ENCODE measurements at regions not wholly inside any gene's neighbourhood (a gene's known extent, or its start where the extent isn't known, plus 50 kb on each side); places are given as distances from the start of the nearest gene placed in this dataset.

DNA sequence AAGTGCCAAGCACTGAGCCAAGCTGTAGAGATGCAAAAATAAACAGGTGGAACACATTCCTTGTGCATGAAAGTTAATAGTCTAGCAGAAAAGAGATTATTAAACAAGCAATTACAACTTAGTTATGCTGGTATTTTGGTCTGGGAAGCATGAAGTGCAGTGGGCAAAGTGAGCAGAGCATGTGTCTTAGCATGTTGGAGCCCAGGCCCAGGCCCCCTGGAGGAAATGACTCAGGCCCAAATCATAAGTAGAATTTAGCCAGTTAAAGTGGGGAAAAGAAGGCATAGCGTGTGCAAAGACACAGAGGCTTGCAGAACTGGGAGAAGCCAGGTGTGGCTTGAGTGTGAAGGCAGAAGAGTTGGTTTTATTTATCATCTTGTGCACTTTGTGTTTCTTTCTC, 163.8 kb upstream of the ATP11B start:
- WGBS: 76% methylated on average over 1 of the region's 1 CpG
- H3K36me3 ChIP-seq (ENCODE audit: control insufficient read depth in 1 of 2, insufficient read depth in 2 of 2, low read depth in 1 of 2, low read length in 2 of 2): no peaks in the 10 kb centered on the region
- no peak overlapping the region for H2AFZ ChIP-seq (ENCODE audit: low read depth, low read length)
- H2BK5ac ChIP-seq (ENCODE audit: low read depth, low read length, poor library complexity, severe bottlenecking): no peak overlapping the region
- H3K4ac ChIP-seq (ENCODE audit: low read depth in 1 of 2, low read length in 2 of 2): no peak overlapping the region
- no peak overlapping the region for H3K23ac ChIP-seq (ENCODE audit: low read length in 2 of 2)
- no peak overlapping the region for H3K9ac ChIP-seq (ENCODE audit: low read length)
- H4K91ac ChIP-seq (ENCODE audit: low read length): no peak overlapping the region
- no peak overlapping the region for H2BK12ac ChIP-seq (ENCODE audit: low read length in 2 of 2)
- H2AK5ac ChIP-seq (ENCODE audit: low read length, severe bottlenecking): no peak overlapping the region
- H3K4me2 ChIP-seq (ENCODE audit: low read length, poor library complexity, severe bottlenecking): no peak overlapping the region
- H3K27ac ChIP-seq (ENCODE audit: low read length, poor library complexity, severe bottlenecking): no peak overlapping the region
- no peak for DNase-seq
- H3K79me1 ChIP-seq (replicated peaks; ENCODE audit: low read length, poor library complexity, severe bottlenecking): no peaks in the 10 kb centered on the region
- H3K27me3 ChIP-seq (ENCODE audit: control insufficient read depth in 1 of 2, insufficient read depth in 1 of 2, low read length in 2 of 2): peaks cover 0 to 8% of the 10 kb centered on the region in 2 experiments
- H3K18ac ChIP-seq (ENCODE audit: low read depth in 1 of 2, low read length in 2 of 2): no peak overlapping the region
- no peak overlapping the region for H3K4me3 ChIP-seq (ENCODE audit: insufficient read depth in 1 of 2, low read depth in 1 of 2, low read length in 2 of 2)
- no peak overlapping the region for H4K8ac ChIP-seq (ENCODE audit: low read length)
- H3K14ac ChIP-seq (ENCODE audit: low read length in 2 of 2): no peak overlapping the region
- no peak overlapping the region for H2BK15ac ChIP-seq (ENCODE audit: low read depth, poor library complexity, severe bottlenecking)
- no peaks in the 10 kb centered on the region for H3K4me1 ChIP-seq (ENCODE audit: control insufficient read depth, insufficient read depth, low read depth, low read length)
- no peak overlapping the region for H2BK120ac ChIP-seq (ENCODE audit: low read depth, low read length)
- H3K9me3 ChIP-seq (ENCODE audit: control insufficient read depth, low read length): no peaks in the 10 kb centered on the region

- Histone ChIP-seq H2BK15ac (ENCODE audit: low read depth, poor library complexity, severe bottlenecking) (no peak overlapping the region), H3K18ac (ENCODE audit: low read depth in 1 of 2, low read length in 2 of 2) (no peak overlapping the region), H2BK120ac (ENCODE audit: low read depth, low read length) (no peak overlapping the region), H3K27ac (ENCODE audit: low read length, poor library complexity, severe bottlenecking) (no peak overlapping the region), H3K4ac (ENCODE audit: low read depth in 1 of 2, low read length in 2 of 2) (no peak overlapping the region), H3K4me2 (ENCODE audit: low read length, poor library complexity, severe bottlenecking) (no peak overlapping the region), H3K4me3 (ENCODE audit: insufficient read depth in 1 of 2, low read depth in 1 of 2, low read length in 2 of 2) (no peak overlapping the region), H3K14ac (ENCODE audit: low read length in 2 of 2) (no peak overlapping the region), H3K36me3 (ENCODE audit: control insufficient read depth in 1 of 2, insufficient read depth in 2 of 2, low read depth in 1 of 2, low read length in 2 of 2) (no peaks in the 10 kb centered on the region), H2AFZ (ENCODE audit: low read depth, low read length) (no peak overlapping the region), H2AK5ac (ENCODE audit: low read length, severe bottlenecking) (no peak overlapping the region), H4K91ac (ENCODE audit: low read length) (no peak overlapping the region), H3K23ac (ENCODE audit: low read length in 2 of 2) (no peak overlapping the region), H4K8ac (ENCODE audit: low read length) (no peak overlapping the region), H3K79me1 (replicated peaks; ENCODE audit: low read length, poor library complexity, severe bottlenecking) (no peaks in the 10 kb centered on the region), H2BK12ac (ENCODE audit: low read length in 2 of 2) (no peak overlapping the region), H3K4me1 (ENCODE audit: control insufficient read depth, insufficient read depth, low read depth, low read length) (no peaks in the 10 kb centered on the region), H2BK5ac (ENCODE audit: low read depth, low read length, poor library complexity, severe bottlenecking) (no peak overlapping the region), H3K27me3 (ENCODE audit: control insufficient read depth in 1 of 2, insufficient read depth in 1 of 2, low read length in 2 of 2) (peaks cover 0 to 3% of the 10 kb centered on the region in 2 experiments), H3K9me3 (ENCODE audit: control insufficient read depth, low read length) (no peaks in the 10 kb centered on the region), H3K9ac (ENCODE audit: low read length) (no peak overlapping the region)
- no peak for DNase-seq
- WGBS: 77% methylated on average over 6 of the region's 6 CpGs
These were observed 161.9 kb upstream of the ATP11B start for GRCh38 chr3:182631183-182632076.

- H2BK12ac ChIP-seq (ENCODE audit: low read length in 2 of 2): no peak overlapping the region
- H2BK15ac ChIP-seq (ENCODE audit: low read depth, poor library complexity, severe bottlenecking): no peak overlapping the region
- DNase-seq: no peak
- H3K27me3 ChIP-seq (ENCODE audit: control insufficient read depth in 1 of 2, insufficient read depth in 1 of 2, low read length in 2 of 2): peaks cover 0 to 3% of the 10 kb centered on the region in 2 experiments
- no peak overlapping the region for H2AK5ac ChIP-seq (ENCODE audit: low read length, severe bottlenecking)
- no peaks in the 10 kb centered on the region for H3K4me1 ChIP-seq (ENCODE audit: control insufficient read depth, insufficient read depth, low read depth, low read length)
- no peak overlapping the region for H3K18ac ChIP-seq (ENCODE audit: low read depth in 1 of 2, low read length in 2 of 2)
- no peak overlapping the region for H3K27ac ChIP-seq (ENCODE audit: low read length, poor library complexity, severe bottlenecking)
- no peak overlapping the region for H4K91ac ChIP-seq (ENCODE audit: low read length)
- H4K8ac ChIP-seq (ENCODE audit: low read length): no peak overlapping the region
- H3K4me3 ChIP-seq (ENCODE audit: insufficient read depth in 1 of 2, low read depth in 1 of 2, low read length in 2 of 2): no peak overlapping the region
- no peak overlapping the region for H3K4me2 ChIP-seq (ENCODE audit: low read length, poor library complexity, severe bottlenecking)
- H2BK120ac ChIP-seq (ENCODE audit: low read depth, low read length): no peak overlapping the region
- 96% methylated on average over 3 of the region's 4 CpGs for WGBS
- no peaks in the 10 kb centered on the region for H3K9me3 ChIP-seq (ENCODE audit: control insufficient read depth, low read length)
- no peaks in the 10 kb centered on the region for H3K36me3 ChIP-seq (ENCODE audit: control insufficient read depth in 1 of 2, insufficient read depth in 2 of 2, low read depth in 1 of 2, low read length in 2 of 2)
- no peak overlapping the region for H2BK5ac ChIP-seq (ENCODE audit: low read depth, low read length, poor library complexity, severe bottlenecking)
- no peaks in the 10 kb centered on the region for H3K79me1 ChIP-seq (replicated peaks; ENCODE audit: low read length, poor library complexity, severe bottlenecking)
- no peak overlapping the region for H3K14ac ChIP-seq (ENCODE audit: low read length in 2 of 2)
- H2AFZ ChIP-seq (ENCODE audit: low read depth, low read length): no peak overlapping the region
- H3K23ac ChIP-seq (ENCODE audit: low read length in 2 of 2): no peak overlapping the region
- H3K4ac ChIP-seq (ENCODE audit: low read depth in 1 of 2, low read length in 2 of 2): no peak overlapping the region
- H3K9ac ChIP-seq (ENCODE audit: low read length): no peak overlapping the region
These were observed 161.3 kb upstream of the ATP11B start for GRCh38 chr3:182632077-182632393.

- Histone ChIP-seq H3K14ac (ENCODE audit: low read length in 2 of 2) (no peak overlapping the region), H2BK120ac (ENCODE audit: low read depth, low read length) (no peak overlapping the region), H3K4me1 (ENCODE audit: control insufficient read depth, insufficient read depth, low read depth, low read length) (no peaks in the 10 kb centered on the region), H3K18ac (ENCODE audit: low read depth in 1 of 2, low read length in 2 of 2) (no peak overlapping the region), H2BK15ac (ENCODE audit: low read depth, poor library complexity, severe bottlenecking) (no peak overlapping the region), H3K9me3 (ENCODE audit: control insufficient read depth, low read length) (no peaks in the 10 kb centered on the region), H3K79me1 (replicated peaks; ENCODE audit: low read length, poor library complexity, severe bottlenecking) (no peaks in the 10 kb centered on the region), H3K36me3 (ENCODE audit: control insufficient read depth in 1 of 2, insufficient read depth in 2 of 2, low read depth in 1 of 2, low read length in 2 of 2) (no peaks in the 10 kb centered on the region), H3K4me2 (ENCODE audit: low read length, poor library complexity, severe bottlenecking) (no peak overlapping the region), H3K23ac (ENCODE audit: low read length in 2 of 2) (no peak overlapping the region), H4K8ac (ENCODE audit: low read length) (no peak overlapping the region), H2AFZ (ENCODE audit: low read depth, low read length) (no peak overlapping the region), H3K4ac (ENCODE audit: low read depth in 1 of 2, low read length in 2 of 2) (no peak overlapping the region), H3K27me3 (ENCODE audit: control insufficient read depth in 1 of 2, insufficient read depth in 1 of 2, low read length in 2 of 2) (peaks cover 0 to 3% of the 10 kb centered on the region in 2 experiments), H4K91ac (ENCODE audit: low read length) (no peak overlapping the region), H3K9ac (ENCODE audit: low read length) (no peak overlapping the region), H3K27ac (ENCODE audit: low read length, poor library complexity, severe bottlenecking) (no peak overlapping the region), H3K4me3 (ENCODE audit: insufficient read depth in 1 of 2, low read depth in 1 of 2, low read length in 2 of 2) (no peak overlapping the region), H2AK5ac (ENCODE audit: low read length, severe bottlenecking) (no peak overlapping the region), H2BK5ac (ENCODE audit: low read depth, low read length, poor library complexity, severe bottlenecking) (no peak overlapping the region), H2BK12ac (ENCODE audit: low read length in 2 of 2) (no peak overlapping the region)
- 96% methylated on average over 7 of the region's 7 CpGs for WGBS
- no peak for DNase-seq
These were observed 160.1 kb upstream of the ATP11B start for GRCh38 chr3:182633186-182633585.
